ENCODE measurements at regions not wholly inside any gene's neighbourhood (a gene's known extent, or its start where the extent isn't known, plus 50 kb on each side); places are given as distances from the start of the nearest gene placed in this dataset.

- Histone ChIP-seq H3K27me3 (ENCODE audit: control insufficient read depth, low read length) (no peaks in the 10 kb centered on the region), H3K9me3 (ENCODE audit: control insufficient read depth, insufficient read depth, low read length) (no peaks in the 10 kb centered on the region), H3K4me1 (ENCODE audit: control insufficient read depth, low read length) (no peaks in the 10 kb centered on the region), H3K4me3 (ENCODE audit: low read length) (no peak overlapping the region), H4K20me1 (ENCODE audit: control insufficient read depth, insufficient read depth, low read depth, low read length) (no peaks in the 10 kb centered on the region), H3K27ac (ENCODE audit: low read depth, low read length) (no peak overlapping the region), H3K4me2 (ENCODE audit: low read length) (no peak overlapping the region), H3K79me2 (ENCODE audit: control insufficient read depth, low read length) (no peaks in the 10 kb centered on the region), H3K36me3 (ENCODE audit: control insufficient read depth, low read length) (no peaks in the 10 kb centered on the region), H3K9me2 (replicated peaks; ENCODE audit: control insufficient read depth, low read length) (no peaks in the 10 kb centered on the region), H3F3A (ENCODE audit: control insufficient read depth, insufficient read depth) (no peaks in the 10 kb centered on the region)
- TF ChIP-seq EZH2phosphoT487 (IDR thresholded peaks at IDR 0.05; ENCODE audit: borderline replicate concordance, low read length) = no peak
- TF ChIP-seq CTCF (IDR thresholded peaks at IDR 0.05; ENCODE audit: low read depth, low read length, poor library complexity, severe bottlenecking) = no peak
These were observed 268.1 kb upstream of the SLITRK2 start for GRCh38 chrX:145549496-145549895.

- Histone ChIP-seq H3K36me3 (ENCODE audit: control insufficient read depth, low read length) (no peaks in the 10 kb centered on the region), H3K9me2 (replicated peaks; ENCODE audit: control insufficient read depth, low read length) (no peaks in the 10 kb centered on the region), H3K9me3 (ENCODE audit: control insufficient read depth, insufficient read depth, low read length) (no peaks in the 10 kb centered on the region), H3K27me3 (ENCODE audit: control insufficient read depth, low read length) (no peaks in the 10 kb centered on the region), H3K79me2 (ENCODE audit: control insufficient read depth, low read length) (no peaks in the 10 kb centered on the region), H3K4me2 (ENCODE audit: low read length) (no peak overlapping the region), H3K4me3 (ENCODE audit: low read length) (no peak overlapping the region), H4K20me1 (ENCODE audit: control insufficient read depth, insufficient read depth, low read depth, low read length) (no peaks in the 10 kb centered on the region), H3K4me1 (ENCODE audit: control insufficient read depth, low read length) (no peaks in the 10 kb centered on the region), H3F3A (ENCODE audit: control insufficient read depth, insufficient read depth) (no peaks in the 10 kb centered on the region), H3K27ac (ENCODE audit: low read depth, low read length) (no peak overlapping the region)
- TF ChIP-seq CTCF (IDR thresholded peaks at IDR 0.05; ENCODE audit: low read depth, low read length, poor library complexity, severe bottlenecking) (peak; percentile 8), EZH2phosphoT487 (IDR thresholded peaks at IDR 0.05; ENCODE audit: borderline replicate concordance, low read length) (no peak)
These were observed 265.0 kb upstream of the SLITRK2 start for GRCh38 chrX:145552643-145553042.

- no peaks in the 10 kb centered on the region for H3K9me2 ChIP-seq (replicated peaks; ENCODE audit: control insufficient read depth, low read length)
- no peaks in the 10 kb centered on the region for H3K36me3 ChIP-seq (ENCODE audit: control insufficient read depth, low read length)
- no peaks in the 10 kb centered on the region for H3K27me3 ChIP-seq (ENCODE audit: control insufficient read depth, low read length)
- no peaks in the 10 kb centered on the region for H3K79me2 ChIP-seq (ENCODE audit: control insufficient read depth, low read length)
- H3F3A ChIP-seq (ENCODE audit: control insufficient read depth, insufficient read depth) = no peaks in the 10 kb centered on the region
- no peak overlapping the region for H3K4me2 ChIP-seq (ENCODE audit: low read length)
- no peak overlapping the region for H3K27ac ChIP-seq (ENCODE audit: low read depth, low read length)
- H4K20me1 ChIP-seq (ENCODE audit: control insufficient read depth, insufficient read depth, low read depth, low read length) = no peaks in the 10 kb centered on the region
- no peaks in the 10 kb centered on the region for H3K9me3 ChIP-seq (ENCODE audit: control insufficient read depth, insufficient read depth, low read length)
- TF ChIP-seq CTCF (IDR thresholded peaks at IDR 0.05; ENCODE audit: low read depth, low read length, poor library complexity, severe bottlenecking) (no peak), EZH2phosphoT487 (IDR thresholded peaks at IDR 0.05; ENCODE audit: borderline replicate concordance, low read length) (no peak)
- H3K4me3 ChIP-seq (ENCODE audit: low read length) = no peak overlapping the region
- no peaks in the 10 kb centered on the region for H3K4me1 ChIP-seq (ENCODE audit: control insufficient read depth, low read length)
These were observed 263.9 kb upstream of the SLITRK2 start for GRCh38 chrX:145553702-145554101.

- no peaks in the 10 kb centered on the region for H3K4me1 ChIP-seq (ENCODE audit: control insufficient read depth, low read length)
These were observed 254.5 kb upstream of the SLITRK2 start for GRCh38 chrX:145563159-145563558.

More at GRCh38 chrX:145563159-145563558, 254.5 kb upstream of the SLITRK2 start:
- Histone ChIP-seq H3K27ac (ENCODE audit: low read depth, low read length) (no peak overlapping the region), H3K4me3 (ENCODE audit: low read length) (no peak overlapping the region), H3K9me3 (ENCODE audit: control insufficient read depth, insufficient read depth, low read length) (no peaks in the 10 kb centered on the region), H3K27me3 (ENCODE audit: control insufficient read depth, low read length) (no peaks in the 10 kb centered on the region), H3F3A (ENCODE audit: control insufficient read depth, insufficient read depth) (no peaks in the 10 kb centered on the region), H3K4me2 (ENCODE audit: low read length) (no peak overlapping the region), H3K36me3 (ENCODE audit: control insufficient read depth, low read length) (no peaks in the 10 kb centered on the region), H3K79me2 (ENCODE audit: control insufficient read depth, low read length) (no peaks in the 10 kb centered on the region), H4K20me1 (ENCODE audit: control insufficient read depth, insufficient read depth, low read depth, low read length) (no peaks in the 10 kb centered on the region), H3K9me2 (replicated peaks; ENCODE audit: control insufficient read depth, low read length) (no peaks in the 10 kb centered on the region)
- TF ChIP-seq CTCF (IDR thresholded peaks at IDR 0.05; ENCODE audit: low read depth, low read length, poor library complexity, severe bottlenecking) (no peak), EZH2phosphoT487 (IDR thresholded peaks at IDR 0.05; ENCODE audit: borderline replicate concordance, low read length) (no peak)

All from DOHH2 (cell line).